Erythroblast (primary cell): ENCODE measurements at regions not wholly inside any gene's neighbourhood (a gene's known extent, or its start where the extent isn't known, plus 50 kb on each side); places are given as distances from the start of the nearest gene placed in this dataset.

Experiments
- GATA1 ChIP-seq: IDR thresholded peaks from 2 replicates; pipeline ENCODE4 v1.6.1; 2011; ENCODE audit warnings: low read depth, mild to moderate bottlenecking, control low read depth, low read length, moderate library complexity
- POLR2A ChIP-seq: IDR thresholded peaks from 2 replicates; pipeline ENCODE4 v1.6.1; 2011; ENCODE audit warnings: mild to moderate bottlenecking, low read length

- TF ChIP-seq POLR2A (no peak), GATA1 (no peak)
These were observed 231.3 kb upstream of the NR4A3 start for GRCh38 chr9:99590410-99590809.
